ENCODE measurements at regions not wholly inside any gene's neighbourhood (a gene's known extent, or its start where the extent isn't known, plus 50 kb on each side); places are given as distances from the start of the nearest gene placed in this dataset.

- TF ChIP-seq REST (IDR thresholded peaks at IDR 0.05; ENCODE audit: low read depth, low read length) (peak; percentile 55; the same call in 1 of the 2 replicates), MXI1 (IDR thresholded peaks at IDR 0.05; ENCODE audit: low read depth, low read length) (no peak), USF2 (IDR thresholded peaks at IDR 0.05; ENCODE audit: borderline replicate concordance, low read depth, low read length) (no peak), NRF1 (IDR thresholded peaks at IDR 0.05; ENCODE audit: low read depth, low read length) (no peak), CTCF (IDR thresholded peaks at IDR 0.05) (peak; percentile 64), TAF1 (IDR thresholded peaks at IDR 0.05; ENCODE audit: borderline replicate concordance, low read depth, low read length) (no peak), JUND (IDR thresholded peaks at IDR 0.05) (peak; percentile 91), GATA2 (CRISPR knock-in tag; IDR thresholded peaks at IDR 0.05) (no peak), EZH2phosphoT487 (IDR thresholded peaks at IDR 0.05; ENCODE audit: borderline replicate concordance, low read depth) (no peak), ELF1 (IDR thresholded peaks at IDR 0.05) (no peak; the same call in 1 of the 2 replicates), SMC3 (IDR thresholded peaks at IDR 0.05; ENCODE audit: low read depth, low read length) (peak; percentile 22; the same call in 1 of the 2 replicates), TCF12 (IDR thresholded peaks at IDR 0.05) (peak; percentile 89), RCOR1 (IDR thresholded peaks at IDR 0.05; ENCODE audit: low read length) (no peak), RXRA (IDR thresholded peaks at IDR 0.05; ENCODE audit: borderline replicate concordance, low read depth) (peak; percentile 94), ZBTB33 (IDR thresholded peaks at IDR 0.05; ENCODE audit: borderline replicate concordance, low read depth) (0 out of 2 replicates have a peak, but pooled peaks have one; percentile 45), FOXM1 (IDR thresholded peaks at IDR 0.05; ENCODE audit: low read depth) (peak; percentile 65; the same call in 1 of the 2 replicates), FOXJ3 (CRISPR knock-in tag; IDR thresholded peaks at IDR 0.05) (no peak), MAX (IDR thresholded peaks at IDR 0.05; ENCODE audit: low read depth) (0 out of 2 replicates have a peak, but pooled peaks have one; percentile 63), CHD2 (IDR thresholded peaks at IDR 0.05; ENCODE audit: low read length, partially characterized antibody) (no peak), EP300 (IDR thresholded peaks at IDR 0.05; ENCODE audit: borderline replicate concordance in 1 of 2, low read depth in 1 of 2, low read length in 1 of 2) (peak in 1 of 2 experiments; percentile 92; a peak in 2 of 4 replicates), POLR2AphosphoS5 (IDR thresholded peaks at IDR 0.05; ENCODE audit: low read depth, low read length) (peak; percentile 61; the same call in 1 of the 2 replicates)
Observed at GRCh38 chr3:27533718-27534573, 49.8 kb upstream of the SLC4A7 start (continued).
